ENCODE measurements at regions not wholly inside any gene's neighbourhood (a gene's known extent, or its start where the extent isn't known, plus 50 kb on each side); places are given as distances from the start of the nearest gene placed in this dataset.

DNA sequence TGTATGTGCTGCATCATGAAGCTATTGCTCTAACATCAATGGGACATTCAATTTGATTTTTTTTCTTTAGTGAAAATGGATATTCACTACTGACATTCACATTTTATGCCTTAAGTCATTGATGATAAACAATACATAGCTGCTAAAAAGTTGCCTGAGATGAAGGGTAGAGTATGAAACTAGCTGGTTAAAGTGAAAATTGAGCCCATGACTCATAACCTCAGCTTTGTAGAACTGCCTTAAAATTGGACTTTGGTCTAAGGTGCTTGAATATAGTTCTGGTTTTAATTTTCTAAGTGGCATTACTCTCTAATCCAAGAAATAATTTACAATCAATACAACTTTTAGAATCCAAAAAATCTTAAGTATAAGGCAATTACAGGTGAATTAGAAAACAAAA is 740.4 kb upstream of the RIOK2 start:
- TF ChIP-seq, protein P1, sequence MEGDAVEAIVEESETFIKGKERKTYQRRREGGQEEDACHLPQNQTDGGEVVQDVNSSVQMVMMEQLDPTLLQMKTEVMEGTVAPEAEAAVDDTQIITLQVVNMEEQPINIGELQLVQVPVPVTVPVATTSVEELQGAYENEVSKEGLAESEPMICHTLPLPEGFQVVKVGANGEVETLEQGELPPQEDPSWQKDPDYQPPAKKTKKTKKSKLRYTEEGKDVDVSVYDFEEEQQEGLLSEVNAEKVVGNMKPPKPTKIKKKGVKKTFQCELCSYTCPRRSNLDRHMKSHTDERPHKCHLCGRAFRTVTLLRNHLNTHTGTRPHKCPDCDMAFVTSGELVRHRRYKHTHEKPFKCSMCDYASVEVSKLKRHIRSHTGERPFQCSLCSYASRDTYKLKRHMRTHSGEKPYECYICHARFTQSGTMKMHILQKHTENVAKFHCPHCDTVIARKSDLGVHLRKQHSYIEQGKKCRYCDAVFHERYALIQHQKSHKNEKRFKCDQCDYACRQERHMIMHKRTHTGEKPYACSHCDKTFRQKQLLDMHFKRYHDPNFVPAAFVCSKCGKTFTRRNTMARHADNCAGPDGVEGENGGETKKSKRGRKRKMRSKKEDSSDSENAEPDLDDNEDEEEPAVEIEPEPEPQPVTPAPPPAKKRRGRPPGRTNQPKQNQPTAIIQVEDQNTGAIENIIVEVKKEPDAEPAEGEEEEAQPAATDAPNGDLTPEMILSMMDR (IDR thresholded peaks at IDR 0.05), result no peak
- no peak for TF ChIP-seq POLR2A (IDR thresholded peaks at IDR 0.05; ENCODE audit: low read depth)
- TF ChIP-seq POLR2AphosphoS5 (IDR thresholded peaks at IDR 0.05), result no peak
- no peak for TF ChIP-seq EP300 (IDR thresholded peaks at IDR 0.05)
